ENCODE measurements at regions not wholly inside any gene's neighbourhood (a gene's known extent, or its start where the extent isn't known, plus 50 kb on each side); places are given as distances from the start of the nearest gene placed in this dataset.

DNA sequence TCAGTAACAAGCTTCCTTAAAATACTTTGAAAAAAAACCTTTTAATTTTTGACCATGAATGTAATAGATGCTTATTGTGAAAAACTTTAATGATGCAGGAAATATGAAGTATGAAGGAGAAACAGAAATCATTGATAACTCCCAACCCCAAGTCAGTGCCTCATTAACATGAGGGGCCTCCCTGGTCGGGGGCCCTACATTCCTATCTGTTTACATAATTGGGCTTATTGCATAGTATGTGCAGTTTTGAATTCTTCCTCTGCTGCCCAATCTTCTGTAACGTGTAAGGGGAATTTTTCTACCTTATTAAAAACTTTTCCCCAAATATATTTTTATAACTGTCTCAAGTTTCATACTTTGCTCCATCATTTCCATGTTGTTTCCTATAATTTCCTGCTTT lies 63.0 kb downstream of the SLC25A47 start:
- TF ChIP-seq, protein P1, sequence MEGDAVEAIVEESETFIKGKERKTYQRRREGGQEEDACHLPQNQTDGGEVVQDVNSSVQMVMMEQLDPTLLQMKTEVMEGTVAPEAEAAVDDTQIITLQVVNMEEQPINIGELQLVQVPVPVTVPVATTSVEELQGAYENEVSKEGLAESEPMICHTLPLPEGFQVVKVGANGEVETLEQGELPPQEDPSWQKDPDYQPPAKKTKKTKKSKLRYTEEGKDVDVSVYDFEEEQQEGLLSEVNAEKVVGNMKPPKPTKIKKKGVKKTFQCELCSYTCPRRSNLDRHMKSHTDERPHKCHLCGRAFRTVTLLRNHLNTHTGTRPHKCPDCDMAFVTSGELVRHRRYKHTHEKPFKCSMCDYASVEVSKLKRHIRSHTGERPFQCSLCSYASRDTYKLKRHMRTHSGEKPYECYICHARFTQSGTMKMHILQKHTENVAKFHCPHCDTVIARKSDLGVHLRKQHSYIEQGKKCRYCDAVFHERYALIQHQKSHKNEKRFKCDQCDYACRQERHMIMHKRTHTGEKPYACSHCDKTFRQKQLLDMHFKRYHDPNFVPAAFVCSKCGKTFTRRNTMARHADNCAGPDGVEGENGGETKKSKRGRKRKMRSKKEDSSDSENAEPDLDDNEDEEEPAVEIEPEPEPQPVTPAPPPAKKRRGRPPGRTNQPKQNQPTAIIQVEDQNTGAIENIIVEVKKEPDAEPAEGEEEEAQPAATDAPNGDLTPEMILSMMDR (IDR thresholded peaks at IDR 0.05; ENCODE audit: unreplicated experiment in 3 of 3) = no peak
- Mint-ChIP-seq H3K36me3 (ENCODE audit: low read depth) (no peaks in the 10 kb centered on the region), H3K9me3 (no peaks in the 10 kb centered on the region), H3K27me3 (ENCODE audit: low read depth) (no peaks in the 10 kb centered on the region), H3K4me1 (peaks cover 63% of the 10 kb centered on the region), H3K4me3 (peak overlapping the region in 1 of 3 experiments; percentile 27), H3K27ac (peak overlapping the region; percentile 61 to 92 (median 85))

DNA sequence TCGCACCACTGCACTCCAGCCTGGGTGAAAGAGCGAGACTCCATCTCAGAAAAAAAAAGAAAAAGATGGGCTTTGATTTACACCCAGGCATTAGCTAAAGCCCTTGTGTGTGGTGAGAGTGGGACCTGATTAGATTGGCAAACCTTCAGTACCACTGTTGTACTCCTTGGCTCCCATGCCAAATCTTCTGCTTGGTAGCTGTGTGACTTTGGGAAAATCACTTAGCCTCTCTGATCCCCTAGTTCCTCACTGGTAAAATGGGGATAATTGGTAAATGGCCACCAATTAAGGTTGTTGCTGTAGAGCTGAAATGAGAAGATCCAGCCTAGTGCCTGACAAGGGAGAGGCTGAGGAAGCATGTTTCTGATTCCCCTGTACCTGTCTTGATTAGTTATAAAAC lies 63.7 kb downstream of the SLC25A47 start:
- H3K4me1 Mint-ChIP-seq = peaks cover 67% of the 10 kb centered on the region
- peak overlapping the region in 2 of 3 experiments; percentile 19 to 92 for H3K27ac Mint-ChIP-seq
- H3K36me3 Mint-ChIP-seq (ENCODE audit: low read depth) = no peaks in the 10 kb centered on the region
- H3K9me3 Mint-ChIP-seq = no peaks in the 10 kb centered on the region
- H3K27me3 Mint-ChIP-seq (ENCODE audit: low read depth) = no peaks in the 10 kb centered on the region
- no peak overlapping the region for H3K4me3 Mint-ChIP-seq
- TF ChIP-seq, protein P1 (IDR thresholded peaks at IDR 0.05; ENCODE audit: unreplicated experiment in 3 of 3) = no peak

DNA sequence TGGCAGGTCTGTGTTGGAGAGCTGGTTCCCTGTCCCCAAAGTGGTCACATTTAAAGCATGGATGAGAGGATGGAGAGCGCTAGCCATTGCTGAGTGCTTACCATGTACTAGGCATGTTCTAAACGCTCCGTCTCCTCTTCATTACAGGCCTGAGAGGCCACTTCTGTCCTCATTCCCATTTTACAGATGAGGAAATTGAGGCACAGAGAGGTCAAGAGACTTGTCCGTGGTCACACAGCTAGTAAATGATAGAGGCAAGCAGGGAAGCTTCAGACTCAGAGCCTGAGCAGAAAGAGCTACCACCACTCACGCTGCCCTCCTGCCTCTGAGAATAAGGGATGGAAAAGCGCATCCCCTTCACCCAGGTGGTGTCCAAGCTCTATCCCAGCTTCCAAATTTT lies 64.3 kb downstream of the SLC25A47 start:
- TF ChIP-seq, protein P1 (IDR thresholded peaks at IDR 0.05; ENCODE audit: unreplicated experiment in 3 of 3) = no peak
- Mint-ChIP-seq H3K27me3 (ENCODE audit: low read depth) (no peaks in the 10 kb centered on the region), H3K4me3 (no peak overlapping the region), H3K4me1 (peaks cover 71% of the 10 kb centered on the region), H3K27ac (peak overlapping the region in 2 of 3 experiments; percentile 87 to 92), H3K9me3 (no peaks in the 10 kb centered on the region), H3K36me3 (ENCODE audit: low read depth) (no peaks in the 10 kb centered on the region)

DNA sequence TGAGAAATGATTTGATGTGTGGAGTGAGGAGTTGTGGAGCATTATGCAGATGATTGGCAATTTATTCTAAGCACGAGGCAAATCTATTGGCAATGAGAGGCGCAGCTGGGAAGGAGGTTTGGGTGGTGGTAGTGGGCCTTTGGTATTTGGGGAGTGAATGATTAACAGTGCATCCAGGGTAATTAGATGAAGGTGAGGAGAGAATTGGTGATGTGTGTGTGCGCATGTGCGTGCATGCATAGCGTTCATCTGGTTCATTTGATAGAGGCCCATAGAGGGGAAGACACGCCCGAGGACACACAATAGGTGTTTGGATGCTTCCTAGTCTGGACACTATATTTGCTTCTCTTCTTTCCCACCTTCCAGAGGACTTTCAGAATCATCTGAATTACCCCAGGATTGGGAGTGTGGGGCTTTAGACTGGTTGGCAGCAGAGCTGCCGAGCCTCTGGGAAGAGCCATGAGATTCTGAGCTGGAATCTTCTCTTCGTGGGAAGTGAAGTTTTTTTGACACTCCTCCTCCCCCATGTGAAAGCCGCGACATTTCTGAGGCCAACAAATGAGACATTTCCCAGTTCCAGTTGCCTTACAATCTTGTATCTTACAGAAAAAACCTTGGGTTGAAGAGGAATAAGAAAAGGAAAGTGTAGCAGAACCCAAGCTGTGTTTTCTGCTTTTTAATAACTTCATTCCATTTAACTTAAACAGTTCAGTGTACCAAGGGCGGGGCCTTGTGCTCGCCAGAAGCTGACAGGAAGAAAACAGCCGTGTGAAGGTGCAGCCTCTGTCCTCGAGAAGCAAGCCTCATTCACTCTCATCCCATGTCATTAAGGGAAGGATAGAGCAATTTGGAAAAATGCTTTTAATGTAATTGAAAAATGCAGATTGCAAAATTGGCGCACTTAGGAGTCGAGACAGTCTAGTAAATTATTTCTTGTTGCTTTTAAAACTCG lies 65.2 kb downstream of the SLC25A47 start:
- no peaks in the 10 kb centered on the region for H3K36me3 Mint-ChIP-seq (ENCODE audit: low read depth)
- no peaks in the 10 kb centered on the region for H3K9me3 Mint-ChIP-seq
- peak overlapping the region; percentile 17 to 92 (median 87) for H3K27ac Mint-ChIP-seq
- no peaks in the 10 kb centered on the region for H3K27me3 Mint-ChIP-seq (ENCODE audit: low read depth)
- H3K4me1 Mint-ChIP-seq = peaks cover 79% of the 10 kb centered on the region
- H3K4me3 Mint-ChIP-seq = peak overlapping the region in 1 of 3 experiments; percentile 15
- TF ChIP-seq, protein P1 (IDR thresholded peaks at IDR 0.05; ENCODE audit: unreplicated experiment in 3 of 3) = no peak

DNA sequence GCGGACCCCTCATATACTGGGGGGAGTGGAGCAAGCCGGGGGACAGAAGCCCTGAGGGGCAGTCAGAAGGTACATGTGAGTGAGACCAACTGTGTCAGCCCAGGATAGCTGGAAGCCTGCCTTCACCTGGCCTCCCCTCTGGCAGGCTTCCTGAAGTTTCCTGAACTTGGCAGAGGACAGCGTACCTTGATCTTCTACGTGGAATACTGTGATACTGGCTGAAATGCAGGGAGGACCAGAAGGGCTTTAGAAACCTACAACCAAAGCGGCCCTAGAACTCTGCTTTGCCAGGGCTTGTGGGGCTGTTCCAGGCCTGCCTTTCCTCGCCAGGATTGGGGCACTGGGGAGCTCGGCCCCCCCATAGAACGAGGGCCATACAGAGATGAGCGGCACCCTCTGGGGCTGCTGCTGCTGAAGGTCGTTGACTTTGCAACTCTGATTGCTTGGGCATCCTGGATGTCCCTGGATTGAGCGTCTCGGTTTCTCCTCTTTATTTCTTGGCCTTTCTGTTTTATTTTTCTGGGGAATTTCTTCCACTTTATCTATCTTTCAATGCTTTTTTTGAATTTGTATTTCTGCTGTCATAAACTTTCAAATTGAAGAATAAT lies 66.5 kb downstream of the SLC25A47 start:
- no peaks in the 10 kb centered on the region for H3K9me3 Mint-ChIP-seq
- TF ChIP-seq, protein P1 (IDR thresholded peaks at IDR 0.05; ENCODE audit: unreplicated experiment in 3 of 3) = no peak
- H3K27ac Mint-ChIP-seq = peak overlapping the region; percentile 85 to 96 (median 92)
- peaks cover 3% of the 10 kb centered on the region for H3K36me3 Mint-ChIP-seq (ENCODE audit: low read depth)
- peaks cover 80% of the 10 kb centered on the region for H3K4me1 Mint-ChIP-seq
- H3K27me3 Mint-ChIP-seq (ENCODE audit: low read depth) = no peaks in the 10 kb centered on the region
- H3K4me3 Mint-ChIP-seq = no peak overlapping the region

All from nephron (organoid).